GM19324 (cell line): ENCODE measurements at regions not wholly inside any gene's neighbourhood (a gene's known extent, or its start where the extent isn't known, plus 50 kb on each side); places are given as distances from the start of the nearest gene placed in this dataset.

Experiments
- ATAC-seq: cut with Tn5 transposase; IDR thresholded peaks from one replicate; pipeline ENCODE4 v1.9.1; 2021; ENCODE audit warnings: mild to moderate bottlenecking, moderate library complexity; ENCODE audit not compliant: unreplicated experiment, low FRiP score

DNA sequence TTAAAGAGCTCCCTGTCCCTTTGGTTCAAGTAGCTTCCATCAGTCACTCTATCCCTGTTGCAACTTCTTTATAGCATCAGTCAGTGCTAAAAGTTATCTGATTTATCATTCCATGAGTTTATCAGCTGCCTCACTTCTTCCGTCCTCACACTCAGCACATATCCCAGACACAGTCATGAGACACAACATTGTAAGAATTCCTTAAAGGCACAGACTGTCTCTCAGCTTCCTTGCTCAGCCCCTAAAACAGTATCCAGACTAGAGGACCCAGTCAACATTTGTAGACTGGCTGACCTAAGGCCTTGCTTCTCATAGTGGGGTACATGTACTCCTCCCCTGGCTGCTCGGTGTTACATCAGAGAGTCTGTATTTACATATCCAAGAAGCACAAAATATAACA is 164.9 kb upstream of the ADGRL2 start:
- no peak for ATAC-seq

DNA sequence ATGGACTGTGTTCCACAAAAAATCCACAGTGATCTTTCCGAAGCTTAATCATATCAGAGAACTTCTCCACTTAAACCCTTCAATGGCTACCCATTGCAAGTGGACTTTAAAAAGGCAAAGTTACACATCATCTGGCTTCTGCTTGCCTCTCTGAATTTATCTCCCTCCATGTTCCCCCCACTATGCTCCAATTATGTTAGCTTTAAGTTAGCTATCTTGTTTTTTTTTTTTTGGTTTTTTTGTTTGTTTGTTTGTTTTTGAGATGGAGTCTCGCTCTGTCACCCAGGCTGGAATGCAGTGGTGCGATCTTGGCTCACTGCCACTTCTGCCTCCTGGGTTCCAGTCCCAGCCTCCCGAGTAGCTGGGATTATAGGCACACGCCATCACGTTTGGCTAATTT is 166.4 kb upstream of the ADGRL2 start:
- no peak for ATAC-seq

DNA sequence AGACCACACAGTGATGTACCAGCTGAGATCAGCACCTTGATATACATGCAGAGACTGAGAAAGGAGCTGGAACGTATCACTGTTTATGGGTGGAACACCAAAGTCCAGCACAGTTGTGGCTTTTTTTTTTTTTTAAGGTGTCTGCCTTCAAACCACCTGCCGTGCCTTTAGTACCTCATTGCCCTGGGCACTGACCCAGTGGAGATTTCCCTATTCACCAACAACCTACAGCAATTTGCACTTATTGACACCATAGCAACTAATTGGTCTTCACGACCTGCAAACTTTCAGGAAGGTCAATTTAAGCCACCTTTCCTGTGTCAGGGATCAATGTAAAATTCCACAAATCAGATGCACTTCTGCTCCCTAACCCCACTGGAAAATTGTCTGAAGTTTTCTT is 181.6 kb upstream of the ADGRL2 start:
- ATAC-seq: no peak

DNA sequence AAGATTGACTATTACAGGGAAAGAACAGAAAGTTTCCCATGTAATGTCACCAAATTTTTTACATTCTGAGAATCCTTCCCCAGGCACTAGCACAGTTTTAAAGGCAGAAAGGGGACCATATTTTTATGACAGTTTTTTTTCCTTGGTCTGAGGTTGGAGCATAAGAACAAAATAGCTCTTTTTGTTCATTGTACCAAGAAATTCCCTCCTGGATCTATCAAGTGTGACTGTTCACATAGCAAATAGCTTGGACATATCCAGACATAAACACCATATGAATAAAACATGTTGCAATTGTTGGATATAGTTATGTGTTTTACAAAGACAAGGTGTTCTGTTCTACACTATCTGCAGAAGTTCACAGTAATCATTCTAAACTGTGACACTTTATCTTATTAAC is 182.4 kb upstream of the ADGRL2 start:
- ATAC-seq: no peak

DNA sequence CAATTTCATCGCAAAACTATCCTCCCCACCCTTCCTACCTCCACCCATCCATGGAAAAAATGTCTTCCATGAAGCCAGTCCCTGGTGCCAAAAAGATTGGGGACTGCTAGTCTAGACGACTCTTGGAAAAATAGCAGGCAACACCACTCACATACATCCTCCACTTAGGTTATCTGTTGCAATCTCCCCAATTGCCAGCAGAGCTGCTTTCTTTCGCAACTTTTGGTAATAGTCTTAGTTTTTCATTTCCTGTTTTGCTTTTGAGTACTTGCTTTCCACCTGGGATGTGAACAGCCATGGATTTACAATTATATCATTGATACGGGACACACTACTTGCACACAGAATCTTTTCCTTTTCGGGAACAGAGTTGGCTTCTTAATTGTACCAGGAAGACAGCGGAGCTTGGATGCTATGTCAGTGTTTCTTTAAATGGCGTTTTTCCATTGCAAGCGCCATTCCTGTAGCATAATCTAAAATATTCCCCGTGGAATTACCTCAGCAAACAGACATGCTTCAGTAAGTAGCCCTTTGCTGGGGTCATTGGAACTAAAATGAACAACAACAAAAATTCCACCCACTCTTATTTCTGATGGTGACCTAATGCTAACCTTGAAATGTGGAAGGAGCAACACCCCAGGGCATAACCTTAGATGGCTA is 183.3 kb upstream of the ADGRL2 start:
- ATAC-seq: no peak

DNA sequence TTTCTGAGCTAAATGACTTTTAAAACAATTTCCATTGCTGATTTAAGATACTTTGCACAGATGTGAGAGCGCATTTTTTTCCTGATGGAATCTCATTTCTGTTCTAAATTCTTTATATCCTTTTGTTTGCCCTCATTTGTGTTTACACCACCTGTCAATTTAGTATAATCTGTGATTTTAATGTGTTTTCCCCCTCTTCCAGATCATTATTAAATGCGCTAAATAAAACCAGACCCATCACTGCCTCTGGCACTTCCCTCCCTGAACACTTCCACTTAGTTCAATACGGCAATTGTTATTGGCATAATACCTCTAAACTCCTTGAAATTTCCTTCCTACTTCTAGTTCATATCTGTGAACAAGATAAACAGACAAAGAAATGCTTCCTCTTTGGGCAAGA is 186.9 kb upstream of the ADGRL2 start:
- no peak for ATAC-seq

DNA sequence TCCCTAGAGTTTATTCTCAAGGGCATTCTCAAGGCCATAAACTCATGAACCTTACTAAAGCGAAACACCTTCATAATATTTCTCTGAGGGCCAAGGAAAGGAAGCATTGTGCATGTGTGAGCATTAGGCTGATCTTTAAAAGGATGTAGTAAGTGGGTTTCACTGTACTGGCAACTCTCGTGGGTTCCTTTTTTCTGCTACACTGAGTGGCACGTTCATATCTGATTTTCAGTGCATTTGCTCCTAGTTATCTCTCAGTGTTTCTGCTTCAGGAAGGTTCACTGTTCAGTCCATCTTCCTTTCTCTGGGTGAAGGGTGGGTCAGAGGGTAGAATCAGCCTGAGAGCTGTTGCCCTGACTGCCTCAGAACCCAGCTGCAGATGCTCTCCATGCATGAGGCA is 192.8 kb upstream of the ADGRL2 start:
- no peak for ATAC-seq

DNA sequence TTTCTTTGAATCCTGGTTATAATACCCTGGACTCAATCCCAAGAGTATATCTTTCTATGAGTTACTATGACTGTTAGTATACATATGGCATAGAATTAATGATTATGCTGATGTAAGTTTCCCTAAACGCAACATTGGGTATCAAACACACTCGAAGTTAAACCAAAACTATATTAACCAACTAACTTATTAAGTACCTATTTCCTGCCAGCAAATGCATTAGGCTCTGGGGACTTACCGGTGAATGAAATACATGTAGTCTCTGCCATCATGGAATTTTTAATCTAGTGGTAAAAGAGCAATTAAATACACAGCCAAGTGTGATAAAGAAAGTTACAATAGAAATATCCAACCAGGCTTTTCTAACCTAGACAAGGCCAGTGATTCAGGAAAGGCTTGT is 193.6 kb upstream of the ADGRL2 start:
- ATAC-seq: no peak

DNA sequence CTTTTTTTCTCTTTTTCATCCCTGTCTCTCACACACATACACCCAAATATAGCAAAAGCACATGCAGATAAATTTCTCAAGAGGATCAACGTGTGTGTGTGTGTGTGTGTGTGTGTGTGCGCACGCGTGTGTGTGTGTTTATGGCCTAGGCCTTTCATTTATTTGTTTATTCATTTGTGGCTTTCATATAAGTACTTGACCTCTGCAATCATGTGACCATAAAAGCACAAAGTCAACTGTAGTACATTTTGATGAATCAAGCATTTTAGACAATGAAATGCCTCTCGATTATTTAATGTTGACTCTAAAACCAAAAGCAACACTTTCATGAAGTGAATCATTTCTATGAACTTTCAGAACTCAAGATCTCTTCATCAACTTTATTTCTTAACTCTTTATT is 194.1 kb upstream of the ADGRL2 start:
- ATAC-seq: no peak

DNA sequence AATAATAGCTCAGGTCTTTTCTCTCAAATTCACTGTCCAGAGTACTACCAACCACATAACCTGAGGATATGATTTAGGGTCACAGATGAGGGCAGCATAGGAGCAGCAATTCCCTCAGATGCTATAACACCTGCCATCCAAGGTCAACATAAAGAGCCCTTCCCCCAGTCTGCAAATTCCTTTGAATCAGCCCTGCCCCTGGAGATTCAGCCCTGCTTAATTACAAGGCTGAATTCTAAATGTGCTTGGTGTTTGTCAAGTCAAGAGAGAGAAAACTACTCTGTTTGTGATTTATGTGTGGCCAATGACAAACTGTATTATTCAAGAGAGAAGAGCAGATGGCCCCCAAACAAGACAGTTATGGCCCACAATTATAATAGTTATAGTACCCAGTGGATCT is 195.7 kb upstream of the ADGRL2 start:
- ATAC-seq: no peak

DNA sequence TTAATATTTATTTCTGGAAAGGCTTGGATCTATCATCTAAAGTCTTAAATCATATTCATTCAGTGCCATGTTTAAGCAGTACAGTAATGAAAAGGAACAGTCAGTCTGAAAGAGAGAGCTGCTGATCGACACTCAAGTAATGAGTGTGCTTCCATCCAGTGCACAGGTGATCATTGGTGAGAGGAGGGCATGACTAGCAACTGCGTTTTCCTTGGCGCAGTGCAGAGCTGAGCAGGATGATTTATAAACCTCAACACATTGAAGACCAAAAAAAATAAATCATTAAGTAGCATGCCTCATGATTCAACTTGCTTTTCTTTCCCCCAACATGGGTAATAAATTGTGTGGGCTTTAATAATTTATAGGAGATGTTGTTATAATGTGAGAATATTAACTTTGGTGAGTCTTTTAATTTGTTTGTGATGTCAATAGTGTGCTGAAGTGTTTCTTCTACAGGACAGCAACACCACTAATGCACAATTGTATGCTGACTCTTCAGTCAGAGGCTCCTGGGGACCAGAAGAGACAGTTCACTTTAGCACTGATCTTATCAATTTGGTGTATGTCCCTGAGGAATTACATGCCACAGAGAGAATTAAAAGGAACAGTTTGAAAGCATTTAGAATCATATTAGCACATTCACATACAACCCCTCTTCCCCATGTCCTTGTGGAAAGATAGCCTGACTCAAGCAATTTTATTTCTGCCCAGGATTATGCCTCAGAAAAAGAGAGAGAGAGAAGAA is 199.7 kb upstream of the ADGRL2 start:
- no peak for ATAC-seq

DNA sequence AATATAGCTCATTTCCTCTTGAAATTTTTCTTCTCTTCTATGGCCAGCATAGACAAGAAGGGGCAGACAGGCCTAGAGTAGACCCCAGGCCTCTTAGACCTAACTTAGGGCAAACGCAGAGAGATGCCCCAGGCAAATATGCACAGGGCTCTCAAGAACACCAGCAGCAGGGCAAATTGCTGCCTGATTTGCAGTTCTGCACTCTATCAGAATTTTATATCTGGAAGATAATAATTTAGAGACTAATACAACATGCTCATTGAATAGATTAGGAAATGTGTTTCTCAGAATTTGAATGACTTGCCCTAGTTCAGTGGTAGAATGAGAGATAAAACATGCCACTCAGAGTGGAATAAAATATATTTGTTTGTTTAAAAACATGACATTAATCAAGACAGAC is 200.4 kb upstream of the ADGRL2 start:
- no peak for ATAC-seq

DNA sequence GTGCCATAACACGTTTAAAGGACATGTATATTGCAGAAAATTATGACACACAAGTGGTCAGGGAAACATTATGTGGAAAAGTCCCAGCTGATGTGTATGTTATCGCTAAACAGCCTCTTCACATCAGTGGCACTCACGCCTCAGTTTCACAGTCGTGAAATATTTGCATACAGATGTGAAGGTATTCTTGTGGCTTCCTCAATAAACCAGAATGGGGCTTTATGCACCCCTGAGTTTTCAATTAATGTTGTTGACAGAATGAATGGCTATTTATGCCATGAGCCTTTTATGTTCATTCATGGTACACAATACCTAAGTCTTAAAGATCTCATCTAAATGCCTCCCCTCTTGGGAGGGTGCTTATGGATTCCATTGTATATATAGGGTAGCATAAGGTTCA is 202.1 kb upstream of the ADGRL2 start:
- no peak for ATAC-seq

DNA sequence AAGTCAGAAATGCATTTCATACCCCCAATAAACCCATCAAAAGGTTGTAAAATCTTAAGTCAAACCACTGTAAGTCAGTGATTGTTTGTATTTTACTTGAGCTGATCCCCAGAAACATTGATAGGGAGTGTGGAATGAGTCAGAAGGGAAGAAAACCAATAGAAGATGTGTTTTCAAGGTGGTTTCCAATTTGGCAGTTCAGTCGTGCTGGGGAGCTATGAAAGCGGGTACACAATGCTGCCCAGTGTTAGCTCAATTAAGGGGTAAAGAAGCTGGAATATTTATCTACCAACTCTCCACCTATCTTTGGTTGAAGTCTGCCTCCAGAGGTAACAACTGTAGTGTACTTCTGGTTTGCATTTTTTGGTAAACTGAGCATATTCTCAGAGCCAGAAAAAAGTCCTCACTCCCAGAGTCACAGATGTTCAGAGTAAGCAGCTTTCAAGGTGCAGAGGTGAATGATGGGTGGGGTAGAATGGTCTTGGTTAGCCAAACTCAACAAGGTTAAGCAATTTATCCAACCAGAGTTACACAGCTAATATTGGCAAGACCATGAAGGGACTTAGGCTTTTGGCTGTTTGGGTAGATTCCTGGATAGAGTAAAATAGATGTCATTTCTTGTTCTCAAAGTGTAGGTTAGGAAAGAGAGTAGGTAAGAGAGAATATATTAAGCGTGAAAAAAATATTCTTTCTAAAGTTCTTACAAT is 202.9 kb upstream of the ADGRL2 start:
- no peak for ATAC-seq

DNA sequence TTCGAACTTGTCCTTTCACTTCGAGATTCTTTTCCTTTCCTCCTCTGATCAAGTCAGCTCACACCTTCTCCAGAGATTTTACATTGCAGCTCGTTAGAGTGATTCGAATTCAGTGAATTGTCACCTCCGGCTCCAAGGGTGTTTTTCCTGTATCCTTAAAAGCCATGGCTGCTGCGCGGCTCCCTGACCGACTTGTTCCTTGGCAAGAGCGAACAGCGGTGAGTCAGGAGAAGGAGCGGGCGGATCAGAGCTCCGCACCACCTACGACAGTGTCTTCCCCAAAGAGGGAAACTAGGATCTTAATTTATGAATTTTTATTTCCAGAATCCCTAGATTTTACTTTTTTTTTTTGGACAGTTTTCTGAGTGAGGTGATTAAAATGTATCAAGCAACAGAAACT is 204.4 kb upstream of the ADGRL2 start:
- no peak for ATAC-seq

DNA sequence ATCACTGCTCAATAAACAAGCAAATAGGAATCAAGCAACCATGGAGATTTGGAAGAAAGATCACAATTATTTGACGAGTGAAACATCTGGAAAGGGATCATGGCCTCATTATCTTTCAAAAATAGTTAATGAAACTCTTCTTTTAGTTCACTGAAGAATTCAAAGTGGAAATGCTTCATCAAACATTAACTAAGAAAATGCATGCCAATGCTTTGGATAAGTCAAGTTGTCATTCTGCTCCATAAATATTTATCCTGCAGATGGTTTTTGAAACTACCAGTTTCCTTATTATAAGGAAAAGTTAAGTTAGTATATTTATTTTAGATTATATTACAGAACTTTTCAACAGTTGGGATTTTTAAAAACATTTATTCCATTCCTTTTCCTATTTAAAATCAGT is 206.5 kb upstream of the ADGRL2 start:
- ATAC-seq: no peak

DNA sequence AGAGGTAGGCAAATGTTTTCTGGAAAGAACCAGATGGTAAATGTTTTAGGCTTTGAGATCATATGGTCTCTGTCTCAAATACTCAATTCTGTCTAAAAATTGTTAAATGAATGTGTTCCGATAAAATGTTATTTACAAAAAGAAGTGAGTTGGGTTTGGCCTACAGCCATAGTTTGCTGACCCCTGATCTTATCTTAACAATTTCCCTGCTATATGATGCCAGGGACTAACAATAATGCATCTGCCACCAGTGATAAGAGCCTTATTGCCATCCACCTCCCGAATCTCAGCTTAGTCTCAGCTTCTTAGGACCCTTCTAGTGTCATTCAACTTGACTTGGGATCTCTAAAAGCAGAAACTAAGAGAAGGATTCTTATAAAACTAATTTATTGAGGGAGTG is 208.5 kb upstream of the ADGRL2 start:
- no peak for ATAC-seq

DNA sequence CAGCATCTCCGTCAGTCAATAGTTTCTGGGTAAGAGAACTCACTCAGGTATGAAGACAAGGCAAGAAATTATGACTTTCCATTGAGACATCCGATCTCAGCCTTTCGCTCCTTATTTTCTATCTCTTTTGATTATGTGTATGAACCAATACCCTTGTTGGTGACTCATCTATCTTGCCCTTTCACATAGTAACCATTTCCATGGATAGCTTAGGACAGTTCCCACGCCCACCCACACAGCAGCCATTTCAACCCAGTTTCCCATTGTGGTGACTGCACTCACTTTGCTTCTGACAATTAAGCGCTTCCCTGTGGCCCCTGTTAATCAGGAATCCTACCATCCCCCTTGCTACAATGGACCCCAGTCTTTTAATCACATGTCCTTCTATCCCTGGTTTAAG is 210.6 kb upstream of the ADGRL2 start:
- ATAC-seq: no peak

DNA sequence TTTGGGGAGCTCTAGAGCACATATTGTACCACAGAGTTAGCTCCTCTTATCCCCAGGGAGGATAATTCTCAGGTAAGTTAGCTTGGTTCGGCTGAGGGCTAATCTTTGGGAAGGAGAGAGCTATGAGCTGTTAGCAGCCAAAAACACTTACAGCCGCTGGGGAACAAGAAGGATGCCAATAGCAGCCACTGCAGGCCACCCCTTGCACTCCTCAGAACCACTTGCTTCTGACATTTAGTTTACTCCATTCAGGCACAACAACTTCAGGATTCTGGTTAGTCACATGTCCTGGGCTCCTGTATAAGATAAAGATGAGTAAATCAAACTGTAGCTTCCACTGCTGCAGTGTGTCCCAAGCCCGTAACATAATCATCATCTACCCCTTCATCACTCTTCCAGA is 212.6 kb upstream of the ADGRL2 start:
- ATAC-seq: no peak

DNA sequence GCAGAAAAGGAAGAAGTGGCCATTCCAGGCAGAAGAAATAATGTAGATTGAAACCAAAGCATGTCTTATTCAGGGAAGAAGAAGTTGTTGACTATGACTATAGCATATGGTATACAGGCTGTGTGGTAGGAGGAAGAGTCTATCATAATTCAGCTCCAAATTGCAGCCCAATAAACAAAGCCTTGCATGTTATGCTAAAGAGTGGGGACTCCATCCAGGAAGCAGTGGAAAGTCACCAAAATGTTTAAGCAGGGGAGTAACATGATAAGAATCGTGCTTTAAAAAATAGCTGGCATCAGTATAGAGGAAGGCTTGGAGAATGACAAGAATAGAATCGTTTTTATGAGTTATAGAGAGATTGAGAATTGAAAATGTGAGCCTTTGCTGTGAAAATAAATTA is 213.3 kb upstream of the ADGRL2 start:
- no peak for ATAC-seq

DNA sequence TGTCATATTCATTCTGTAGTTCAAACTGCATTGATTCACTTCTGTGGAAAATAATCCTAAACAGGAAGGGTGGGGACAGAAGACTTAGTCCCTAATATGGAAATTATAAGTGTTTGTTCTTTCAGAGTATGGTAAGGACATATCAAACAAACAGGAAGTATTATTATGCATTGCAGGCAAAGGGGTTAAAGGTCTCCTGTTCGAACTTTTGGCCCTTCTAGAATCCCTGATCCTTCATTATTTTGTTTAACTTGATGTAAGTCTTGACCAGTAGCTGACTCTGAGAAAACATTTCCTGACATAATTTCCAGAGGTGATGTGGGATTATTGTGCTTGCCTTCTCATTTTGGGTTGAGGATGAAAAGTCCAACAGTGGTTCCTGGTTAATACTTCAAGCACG is 215.4 kb upstream of the ADGRL2 start:
- no peak for ATAC-seq

DNA sequence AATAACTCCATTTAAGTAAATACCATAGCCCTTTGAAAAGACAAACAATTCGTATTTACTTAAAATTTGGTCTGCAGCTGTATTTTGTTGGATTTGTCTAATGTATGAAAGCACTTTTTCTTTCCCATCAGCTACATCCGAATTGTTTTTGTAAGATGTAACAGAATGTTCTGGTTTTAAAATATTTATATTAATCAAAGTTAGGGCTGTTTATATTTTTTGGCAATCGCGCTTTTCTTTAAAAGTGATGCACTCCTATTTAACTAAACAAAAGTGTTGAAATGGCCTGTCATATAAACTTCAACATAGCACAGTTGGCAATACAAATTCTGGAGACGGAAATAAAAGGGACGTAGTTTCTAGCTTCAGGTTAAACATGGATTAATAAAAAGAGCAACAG is 216.3 kb upstream of the ADGRL2 start:
- no peak for ATAC-seq
